ENCODE measurements at regions not wholly inside any gene's neighbourhood (a gene's known extent, or its start where the extent isn't known, plus 50 kb on each side); places are given as distances from the start of the nearest gene placed in this dataset.

DNA sequence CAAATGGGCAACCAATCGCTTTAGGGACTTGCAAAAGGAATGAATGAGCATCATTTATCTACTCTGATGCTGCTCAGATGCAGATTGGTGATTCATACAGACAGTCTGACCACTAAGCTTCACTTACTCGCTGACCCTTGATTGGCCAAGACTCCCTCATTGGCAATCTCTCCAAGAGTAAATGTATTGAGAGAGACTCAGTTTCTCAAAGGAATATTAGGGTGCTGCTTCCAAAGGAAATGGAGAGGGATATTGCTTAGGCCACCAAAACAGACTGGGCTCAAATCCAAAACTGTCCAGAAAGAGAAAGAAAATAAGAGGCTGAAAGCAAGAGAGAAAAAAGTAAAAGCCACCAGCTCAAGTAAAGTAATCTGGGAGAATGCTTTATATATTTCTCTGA, 785.2 kb downstream of the GALC start:
- intact Hi-C loops (cut with DNase I): no loop called here
- DNase-seq (ENCODE audit: extremely low spot score): no peak
- H3K27ac ChIP-seq (replicated peaks in 1 of 4): no peak overlapping the region
- H3K27me3 ChIP-seq: no peaks in the 10 kb centered on the region
- TF ChIP-seq, protein P1, sequence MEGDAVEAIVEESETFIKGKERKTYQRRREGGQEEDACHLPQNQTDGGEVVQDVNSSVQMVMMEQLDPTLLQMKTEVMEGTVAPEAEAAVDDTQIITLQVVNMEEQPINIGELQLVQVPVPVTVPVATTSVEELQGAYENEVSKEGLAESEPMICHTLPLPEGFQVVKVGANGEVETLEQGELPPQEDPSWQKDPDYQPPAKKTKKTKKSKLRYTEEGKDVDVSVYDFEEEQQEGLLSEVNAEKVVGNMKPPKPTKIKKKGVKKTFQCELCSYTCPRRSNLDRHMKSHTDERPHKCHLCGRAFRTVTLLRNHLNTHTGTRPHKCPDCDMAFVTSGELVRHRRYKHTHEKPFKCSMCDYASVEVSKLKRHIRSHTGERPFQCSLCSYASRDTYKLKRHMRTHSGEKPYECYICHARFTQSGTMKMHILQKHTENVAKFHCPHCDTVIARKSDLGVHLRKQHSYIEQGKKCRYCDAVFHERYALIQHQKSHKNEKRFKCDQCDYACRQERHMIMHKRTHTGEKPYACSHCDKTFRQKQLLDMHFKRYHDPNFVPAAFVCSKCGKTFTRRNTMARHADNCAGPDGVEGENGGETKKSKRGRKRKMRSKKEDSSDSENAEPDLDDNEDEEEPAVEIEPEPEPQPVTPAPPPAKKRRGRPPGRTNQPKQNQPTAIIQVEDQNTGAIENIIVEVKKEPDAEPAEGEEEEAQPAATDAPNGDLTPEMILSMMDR (IDR thresholded peaks at IDR 0.05): no peak
- TF ChIP-seq POLR2AphosphoS5 (IDR thresholded peaks at IDR 0.05): no peak
- no peak for TF ChIP-seq POLR2A (IDR thresholded peaks at IDR 0.05; ENCODE audit: low read depth)
- no peak for TF ChIP-seq EP300 (IDR thresholded peaks at IDR 0.05)
- no peaks in the 10 kb centered on the region for H3K4me1 ChIP-seq
- H3K9me3 ChIP-seq: no peaks in the 10 kb centered on the region
- H3K4me3 ChIP-seq: no peak overlapping the region
- WGBS: 78% methylated on average over 2 of the region's 2 CpGs
- no peaks in the 10 kb centered on the region for H3K36me3 ChIP-seq

DNA sequence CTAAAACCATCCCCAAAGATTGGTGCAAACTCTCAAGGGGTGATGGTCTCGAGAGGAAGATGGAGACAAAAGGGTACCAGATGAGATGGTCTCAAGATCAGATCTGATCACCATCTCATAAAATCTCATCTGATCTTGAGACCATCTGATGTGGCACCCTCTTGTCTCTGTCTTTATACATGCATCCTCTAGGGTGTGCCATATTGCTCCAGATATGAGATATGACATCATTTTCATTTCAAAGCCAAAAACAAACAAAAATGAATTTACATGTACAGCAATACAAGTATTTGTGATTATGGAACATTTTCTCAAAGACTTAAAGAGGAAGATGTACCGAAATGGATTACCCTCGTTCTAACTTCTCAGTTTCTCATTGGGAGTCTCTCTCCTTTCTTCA, 787.2 kb downstream of the GALC start:
- TF ChIP-seq, protein P1 (IDR thresholded peaks at IDR 0.05): no peak
- TF ChIP-seq POLR2A (IDR thresholded peaks at IDR 0.05; ENCODE audit: low read depth) (no peak), EP300 (IDR thresholded peaks at IDR 0.05) (no peak), POLR2AphosphoS5 (IDR thresholded peaks at IDR 0.05) (no peak)
- Histone ChIP-seq H3K4me3 (no peak overlapping the region), H3K9me3 (no peaks in the 10 kb centered on the region), H3K27me3 (no peaks in the 10 kb centered on the region), H3K27ac (replicated peaks in 1 of 4) (no peak overlapping the region), H3K4me1 (no peaks in the 10 kb centered on the region), H3K36me3 (no peaks in the 10 kb centered on the region)
- intact Hi-C loops (cut with DNase I): no loop called here
- no peak for DNase-seq (ENCODE audit: extremely low spot score)
- 84% methylated on average over 3 of the region's 3 CpGs for WGBS

DNA sequence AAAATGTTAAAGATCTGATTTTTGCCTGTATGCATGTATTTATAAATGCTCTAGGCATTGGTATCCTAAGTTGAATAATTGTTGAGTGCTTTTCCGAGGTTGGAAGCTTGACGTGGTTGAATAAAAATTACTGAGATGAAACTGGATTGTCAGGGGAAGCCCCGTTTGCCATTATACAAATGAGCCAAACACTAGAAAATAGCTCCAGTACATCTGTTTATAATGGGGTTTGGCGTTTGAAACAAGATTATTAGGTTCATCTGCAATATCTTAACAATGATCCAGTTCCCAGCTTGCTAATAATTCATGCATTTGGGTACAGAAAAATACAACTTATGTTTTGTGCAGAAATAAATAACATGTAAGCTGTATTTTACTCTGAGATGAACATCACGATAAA, 789.6 kb downstream of the GALC start:
- DNase-seq (ENCODE audit: extremely low spot score): no peak
- intact Hi-C loops (cut with DNase I): no loop called here
- TF ChIP-seq EP300 (IDR thresholded peaks at IDR 0.05) (no peak), POLR2A (IDR thresholded peaks at IDR 0.05; ENCODE audit: low read depth) (no peak), POLR2AphosphoS5 (IDR thresholded peaks at IDR 0.05) (no peak)
- TF ChIP-seq, protein P1 (IDR thresholded peaks at IDR 0.05): no peak
- H3K4me1 ChIP-seq: no peaks in the 10 kb centered on the region
- H3K9me3 ChIP-seq: no peaks in the 10 kb centered on the region
- H3K36me3 ChIP-seq: no peaks in the 10 kb centered on the region
- no peak overlapping the region for H3K4me3 ChIP-seq
- H3K27ac ChIP-seq (replicated peaks in 1 of 4): no peak overlapping the region
- H3K27me3 ChIP-seq: no peaks in the 10 kb centered on the region
- 82% methylated on average over 5 of the region's 5 CpGs for WGBS

DNA sequence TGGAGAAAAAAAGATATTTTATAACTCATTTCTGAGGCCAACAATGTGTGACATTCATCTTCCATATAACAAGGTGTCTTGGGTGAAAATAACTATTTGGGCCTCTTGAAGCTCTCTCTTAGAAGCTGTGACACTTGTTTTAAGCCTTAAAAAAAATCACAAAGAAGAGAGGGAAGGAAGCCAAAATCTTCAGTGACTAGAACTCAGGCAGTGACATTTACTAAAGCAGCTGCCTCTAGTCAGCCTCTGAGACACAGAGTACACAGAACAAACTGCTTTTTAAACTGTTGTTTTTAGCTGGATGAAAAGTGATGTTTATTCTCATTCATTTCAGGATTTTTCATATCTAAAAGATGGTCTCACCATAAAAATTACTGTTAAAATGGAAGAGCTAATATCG, 793.6 kb downstream of the GALC start:
- H3K4me1 ChIP-seq: no peaks in the 10 kb centered on the region
- TF ChIP-seq, protein P1 (IDR thresholded peaks at IDR 0.05): no peak
- TF ChIP-seq POLR2A (IDR thresholded peaks at IDR 0.05; ENCODE audit: low read depth) (no peak), POLR2AphosphoS5 (IDR thresholded peaks at IDR 0.05) (no peak), EP300 (IDR thresholded peaks at IDR 0.05) (no peak)
- DNase-seq (ENCODE audit: extremely low spot score): no peak
- intact Hi-C loops (cut with DNase I): no loop called here
- H3K9me3 ChIP-seq: no peaks in the 10 kb centered on the region
- H3K27ac ChIP-seq (replicated peaks in 1 of 4): no peak overlapping the region
- no peaks in the 10 kb centered on the region for H3K36me3 ChIP-seq
- H3K27me3 ChIP-seq: no peaks in the 10 kb centered on the region
- 33% methylated on average over 1 of the region's 1 CpG for WGBS
- H3K4me3 ChIP-seq: no peak overlapping the region

DNA sequence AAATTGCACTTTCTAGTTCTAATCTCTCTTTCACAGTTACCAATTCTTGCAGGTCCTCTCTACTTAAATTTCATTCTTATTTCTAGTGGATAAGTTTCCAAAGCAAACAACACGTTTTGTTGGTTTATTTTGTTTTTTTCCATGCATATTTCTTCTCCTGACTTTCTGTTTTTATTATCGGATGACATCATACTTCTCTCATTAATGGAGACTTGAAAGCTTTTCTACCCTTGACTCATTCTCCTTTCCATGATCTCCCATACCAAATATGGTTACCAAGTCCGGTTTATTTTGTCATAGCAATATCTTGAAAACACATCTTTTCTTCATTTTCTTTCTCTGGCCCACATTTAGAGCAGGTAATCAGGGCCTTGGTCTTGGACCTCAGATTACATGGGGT, 796.5 kb downstream of the GALC start:
- no peak for DNase-seq (ENCODE audit: extremely low spot score)
- Histone ChIP-seq H3K4me3 (no peak overlapping the region), H3K36me3 (no peaks in the 10 kb centered on the region), H3K27me3 (no peaks in the 10 kb centered on the region), H3K4me1 (no peaks in the 10 kb centered on the region), H3K27ac (replicated peaks in 1 of 4) (no peak overlapping the region), H3K9me3 (no peaks in the 10 kb centered on the region)
- intact Hi-C loops (cut with DNase I): no loop called here
- WGBS: 72% methylated on average over 3 of the region's 3 CpGs
- no peak for TF ChIP-seq POLR2A (IDR thresholded peaks at IDR 0.05; ENCODE audit: low read depth)
- TF ChIP-seq, protein P1 (IDR thresholded peaks at IDR 0.05): no peak
